Motor neuron (in vitro differentiated cells): ENCODE measurements at regions not wholly inside any gene's neighbourhood (a gene's known extent, or its start where the extent isn't known, plus 50 kb on each side); places are given as distances from the start of the nearest gene placed in this dataset.

ENCODE experiments used
- ATAC-seq, 8 experiments: fragments of 200-7000 bp; cut with Tn5 transposase; replicated peaks in 6 of 8; 2 replicates each; pipeline ENCODE4 v1.8.0; 2021; ENCODE audit warnings: mild to moderate bottlenecking in 8 of 8, moderate library complexity in 8 of 8
- H3K27ac ChIP-seq, 2 donors: fragments of 250-450 bp; sonication (Bioruptor Pico); 2 replicates each; pipeline ENCODE4 v1.9.0; 2021; ENCODE audit warnings: antibody characterized with exemption in 2 of 2, mild to moderate bottlenecking in 2 of 2, moderate library complexity in 1 of 2
- H3K4me1 ChIP-seq, 2 donors: fragments of 250-450 bp; sonication (Bioruptor Pico); replicated peaks in 1 of 2; 2 replicates each; pipeline ENCODE4 v1.6.1; 2021; ENCODE audit warnings: antibody characterized with exemption in 2 of 2, mild to moderate bottlenecking in 2 of 2, moderate library complexity in 1 of 2
- H3K4me3 ChIP-seq, 5 donors: fragments of 250-450 bp; sonication (Bioruptor Pico); 2 replicates each; pipeline ENCODE4 v1.9.0; 2021; ENCODE audit warnings: antibody characterized with exemption in 5 of 5, mild to moderate bottlenecking in 5 of 5, moderate library complexity in 4 of 5
- WGBS, 10 experiments: fragments of 450-650 bp; shearing (Covaris generic); methylation state at CpG; one replicate each; pipeline ENCODE4 v1.0.0; 2022; 5-methylcytosine and 5-hydroxymethylcytosine counted together
- in situ Hi-C, 9 experiments: fragments of 400-800 bp; cut with MboI; loops; one replicate each; pipeline ENCODE4 v1.15.0; 2021; ENCODE audit warnings: low sequenced_read_pairs in 9 of 9, low pct_unique_long_range_greater_than_20kb in 2 of 9; ENCODE audit not compliant: unreplicated experiment in 9 of 9

DNA sequence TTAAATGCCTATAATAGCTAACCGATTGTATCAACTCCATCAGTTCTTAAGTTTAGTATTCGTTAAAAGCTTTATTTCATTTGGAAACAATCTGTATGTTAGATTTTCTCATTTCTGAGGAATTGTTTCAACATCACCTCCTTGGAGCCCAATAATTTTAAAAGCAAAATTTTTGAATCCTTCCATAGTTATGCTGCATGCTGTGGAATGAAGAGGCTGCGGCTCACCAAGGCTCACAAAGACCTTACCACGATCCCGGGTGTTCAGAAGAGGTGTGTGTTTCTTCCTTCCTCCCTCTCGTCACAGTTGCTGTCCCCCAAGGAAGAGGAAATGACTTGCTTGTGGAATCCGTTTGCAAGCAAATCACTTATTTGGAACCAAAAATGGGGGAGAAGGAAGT is 143.8 kb downstream of the FGF1 start:
- no peak overlapping the region for H3K4me3 ChIP-seq
- H3K27ac ChIP-seq, result no peak overlapping the region
- in situ Hi-C loops, result loop anchor here in 4 of 9 experiments (10.0 to 25.0 kb wide), 3 partner anchors 205 to 547 kb away; partner anchors contain the start of gene SPRY4 (in 1 of the 4)
- 73 to 100% (median 81%) methylated on average over 1 to 5 of the region's 7 CpGs for WGBS, 10 experiments
- H3K4me1 ChIP-seq, result no peaks in the 10 kb centered on the region
- ATAC-seq, result no peak

DNA sequence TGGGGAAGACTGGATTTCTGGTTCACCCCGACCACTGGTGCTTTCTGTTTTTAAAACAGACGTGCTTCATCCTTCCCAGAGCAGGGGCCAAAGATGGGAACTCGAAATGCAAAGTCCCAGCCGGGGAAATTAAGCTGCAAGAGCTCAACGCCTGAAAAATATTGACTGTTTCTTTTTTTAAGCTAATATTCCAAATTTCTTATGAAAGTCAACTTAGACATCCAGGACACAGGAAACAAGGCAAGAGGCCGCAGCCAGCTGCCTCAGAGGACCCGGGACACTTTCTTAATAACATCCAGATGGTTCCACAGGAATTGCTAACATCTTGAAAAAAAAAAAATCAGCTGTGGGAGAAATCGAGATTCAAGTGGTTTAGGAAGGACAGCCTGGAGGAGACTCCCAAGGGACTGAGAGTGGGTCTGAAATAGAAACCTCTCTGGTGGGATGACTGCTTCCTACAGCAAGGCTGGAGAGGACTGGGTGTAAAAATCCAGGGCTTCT is 144.9 kb downstream of the FGF1 start:
- in situ Hi-C loops, result loop anchor here in 4 of 9 experiments (10.0 to 25.0 kb wide), 3 partner anchors 204 to 546 kb away; partner anchors contain the start of gene SPRY4 (in 1 of the 4)
- 0 to 91% (median 68%) methylated on average over 1 to 8 of the region's 8 CpGs; no CpG with 5 or more reads in 1 of the 10 experiments for WGBS, 10 experiments
- peak in 6 of 8 experiments; percentile 59 to 88 (median 71) for ATAC-seq

DNA sequence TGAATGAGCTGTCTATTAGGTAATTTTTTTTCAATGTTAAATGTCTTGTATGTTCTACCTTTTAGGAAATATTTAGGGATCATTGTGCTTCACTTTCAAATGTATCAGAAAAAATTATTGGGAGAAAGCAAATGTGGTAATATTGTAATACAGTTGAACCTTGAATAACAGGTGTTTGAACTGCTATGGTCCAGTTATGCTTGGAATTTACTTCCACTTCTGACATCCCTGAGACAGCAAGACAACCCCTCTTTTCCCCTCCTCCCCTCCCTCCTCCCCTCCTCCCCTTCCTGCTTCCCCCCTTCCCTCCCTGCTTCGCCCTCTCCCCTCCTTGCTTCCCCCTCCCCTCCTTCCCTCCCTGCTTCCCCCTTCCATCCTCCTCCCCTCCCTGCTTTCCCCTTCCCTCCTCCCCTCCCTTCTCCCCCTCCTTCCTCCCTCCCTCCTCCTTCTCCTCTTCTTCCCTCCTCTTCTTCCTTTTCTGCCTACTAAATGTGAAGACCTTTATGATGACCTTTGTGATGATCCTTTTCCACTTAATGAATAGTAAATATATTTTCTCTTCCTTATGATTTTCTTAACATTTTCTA is 146.6 kb downstream of the FGF1 start:
- in situ Hi-C loops, result loop anchor here in 3 of 9 experiments (25.0 kb wide), 2 partner anchors 202 to 377 kb away; partner anchors contain the start of gene SPRY4 (in 1 of the 3)
- ATAC-seq, result no peak
- Histone ChIP-seq H3K4me3 (no peak overlapping the region), H3K27ac (no peak overlapping the region), H3K4me1 (no peaks in the 10 kb centered on the region)
- WGBS, 10 experiments, result no CpG with 5 or more reads among the region's 1 CpG

More for the DNA sequence above, 144.9 kb downstream of the FGF1 start:
- Histone ChIP-seq H3K27ac (no peak overlapping the region), H3K4me3 (no peak overlapping the region), H3K4me1 (no peaks in the 10 kb centered on the region)

DNA sequence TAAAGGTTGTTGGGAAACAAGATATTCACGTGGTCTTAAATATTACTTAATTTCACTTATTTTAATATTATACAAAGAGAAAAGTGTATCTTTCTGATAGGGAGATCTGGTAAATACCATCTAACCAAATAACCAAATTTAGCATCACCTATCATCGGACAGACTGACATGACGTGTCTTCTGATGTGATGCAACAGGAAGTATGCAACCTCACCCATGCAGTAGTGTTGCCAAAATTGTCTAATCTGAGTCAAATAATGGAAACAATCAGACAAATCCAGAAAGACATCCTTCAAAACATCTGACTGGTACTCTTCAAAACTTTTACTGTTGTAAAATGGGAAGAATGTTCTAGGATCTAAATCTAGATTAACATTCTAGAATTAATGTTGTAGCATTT is 148.0 kb downstream of the FGF1 start:
- Histone ChIP-seq H3K4me3 (no peak overlapping the region), H3K4me1 (no peaks in the 10 kb centered on the region), H3K27ac (no peak overlapping the region)
- no peak for ATAC-seq
- in situ Hi-C loops, result loop anchor here in 3 of 9 experiments (25.0 kb wide), 2 partner anchors 201 to 376 kb away; partner anchors contain the start of gene SPRY4 (in 1 of the 3)
- WGBS, 10 experiments, result 34 to 100% (median 100%) methylated on average over 1 to 3 of the region's 3 CpGs; no CpG with 5 or more reads in 1 of the 10 experiments

DNA sequence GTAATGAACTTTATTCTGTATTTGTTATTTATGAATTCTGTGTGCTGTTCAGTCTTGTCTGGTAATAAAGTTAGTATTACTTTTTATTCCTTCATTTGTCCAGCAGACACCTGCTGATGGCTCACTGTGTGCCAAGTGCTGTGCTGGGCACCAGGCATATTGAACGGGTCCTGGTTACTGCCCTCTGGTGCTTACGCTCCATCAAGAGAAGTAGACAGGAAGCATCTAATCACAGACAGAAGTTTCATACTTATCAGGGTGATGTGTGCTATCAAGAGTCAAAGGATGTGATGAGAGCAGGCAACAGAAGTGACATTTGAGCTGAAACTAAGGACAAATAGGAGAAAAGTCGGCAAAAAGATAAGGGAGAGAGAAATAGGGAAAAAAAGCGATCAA is 153.1 kb downstream of the FGF1 start:
- WGBS, 10 experiments, result 80 to 100% (median 90%) methylated on average over 1 to 4 of the region's 4 CpGs; no CpG with 5 or more reads in 1 of the 10 experiments
- ATAC-seq, result no peak
- in situ Hi-C loops, result loop anchor here in 3 of 9 experiments (25.0 kb wide), 2 partner anchors 195 to 370 kb away; partner anchors contain the start of gene SPRY4 (in 1 of the 3)
- H3K4me1 ChIP-seq, result no peaks in the 10 kb centered on the region
- H3K27ac ChIP-seq, result no peak overlapping the region
- no peak overlapping the region for H3K4me3 ChIP-seq

DNA sequence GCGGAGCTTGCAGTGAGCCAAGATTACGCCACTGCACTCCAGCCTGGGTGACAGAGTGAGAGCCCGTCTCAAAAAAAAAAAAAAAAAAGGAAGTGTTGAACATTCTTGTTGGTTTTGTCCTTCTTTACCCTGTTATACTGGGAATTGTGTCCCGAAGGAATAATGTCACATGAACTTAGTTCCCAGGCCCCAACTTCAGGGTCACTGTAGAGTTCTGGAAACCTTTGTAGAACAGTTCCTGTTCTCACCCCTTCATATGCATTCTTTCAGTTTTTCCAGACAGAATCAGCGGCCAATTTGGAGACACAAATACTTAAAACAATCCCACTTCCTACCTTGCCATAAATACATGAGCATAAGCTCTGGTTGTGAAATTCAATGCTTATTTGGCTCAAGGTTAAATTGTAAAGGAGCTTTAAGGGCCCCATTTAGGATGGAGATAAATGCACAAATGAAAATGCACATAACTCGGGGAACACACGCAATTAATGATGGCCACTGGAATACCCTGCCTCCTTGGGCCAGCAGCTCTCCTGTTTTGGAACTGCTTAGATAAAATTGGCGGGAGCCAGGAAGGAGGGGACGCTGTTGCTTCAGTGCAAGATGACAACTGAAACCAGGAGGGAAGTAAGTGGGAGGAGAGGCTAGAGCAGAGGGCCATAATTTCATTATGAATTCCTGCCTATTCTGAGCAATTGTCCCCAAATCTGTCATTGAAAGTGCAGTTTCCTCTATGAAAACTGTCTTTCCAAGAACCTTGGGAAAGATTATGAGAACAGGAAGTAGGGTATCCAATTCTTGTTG is 153.7 kb downstream of the FGF1 start:
- 17 to 94% (median 83%) methylated on average over 1 to 9 of the region's 9 CpGs for WGBS, 10 experiments
- in situ Hi-C loops, result loop anchor here in 3 of 9 experiments (25.0 kb wide), 2 partner anchors 195 to 370 kb away; partner anchors contain the start of gene SPRY4 (in 1 of the 3)
- peak in 1 of 8 experiments; percentile 68 for ATAC-seq
- Histone ChIP-seq H3K4me3 (no peak overlapping the region), H3K4me1 (no peaks in the 10 kb centered on the region), H3K27ac (no peak overlapping the region)

DNA sequence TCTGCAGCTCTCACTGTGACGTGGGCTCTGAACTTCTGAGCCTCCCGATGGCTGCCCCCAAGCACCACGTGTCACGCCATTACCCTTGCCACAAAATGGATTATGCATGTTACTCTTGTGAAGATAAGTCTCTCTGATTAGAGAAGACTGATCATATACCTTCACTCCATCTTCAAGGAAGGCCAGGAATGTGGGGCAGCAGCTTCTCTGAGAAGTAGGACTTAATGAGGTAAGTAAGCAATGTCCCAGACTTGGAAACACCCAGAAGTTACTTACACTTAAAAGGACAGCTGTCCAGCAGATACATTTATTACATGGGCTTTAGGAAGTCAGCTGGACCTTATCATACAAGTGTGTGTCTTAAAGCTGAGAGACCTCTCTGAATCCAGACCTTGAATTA is 155.0 kb downstream of the FGF1 start:
- Histone ChIP-seq H3K27ac (no peak overlapping the region), H3K4me1 (no peaks in the 10 kb centered on the region), H3K4me3 (no peak overlapping the region)
- in situ Hi-C loops, result loop anchor here in 3 of 9 experiments (25.0 kb wide), 2 partner anchors 194 to 369 kb away; partner anchors contain the start of gene SPRY4 (in 1 of the 3)
- no peak for ATAC-seq
- WGBS, 10 experiments, result 81 to 100% (median 96%) methylated on average over 1 to 4 of the region's 4 CpGs; no CpG with 5 or more reads in 4 of the 10 experiments

DNA sequence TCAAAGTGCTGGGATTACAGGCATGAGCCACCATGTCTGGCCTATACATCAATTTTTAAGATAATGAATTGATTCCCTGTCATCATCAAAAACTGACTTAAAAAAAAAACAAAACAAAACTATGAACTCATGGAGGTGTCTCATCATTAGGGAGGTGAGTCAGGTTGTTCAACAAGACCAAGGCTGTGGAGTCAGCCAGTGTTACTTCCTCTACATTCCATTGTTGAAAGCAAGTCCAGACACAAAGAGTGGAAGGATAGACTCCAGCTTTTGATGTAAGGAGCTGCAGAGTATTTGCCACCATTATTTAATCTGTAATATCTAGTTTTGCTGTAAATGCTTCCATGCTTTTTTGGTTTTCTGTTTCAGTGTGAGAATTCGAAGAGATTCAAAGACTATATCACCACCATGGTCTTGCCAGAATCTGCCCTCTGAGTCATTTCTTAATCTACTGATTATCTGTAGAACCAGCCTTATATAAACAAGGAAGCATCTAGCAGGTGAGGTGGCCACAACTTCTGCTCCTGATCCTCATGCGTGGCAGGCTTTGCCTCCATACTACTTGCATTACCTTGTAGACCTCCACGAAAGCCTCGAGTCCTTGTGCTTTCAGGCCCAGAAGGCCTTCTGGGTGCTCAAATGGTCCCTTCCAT is 156.1 kb downstream of the FGF1 start:
- 0 to 100% (median 69%) methylated on average over 1 to 4 of the region's 4 CpGs for WGBS, 10 experiments
- no peak for ATAC-seq
- Histone ChIP-seq H3K4me3 (no peak overlapping the region), H3K27ac (no peak overlapping the region), H3K4me1 (no peaks in the 10 kb centered on the region)
- in situ Hi-C loops, result loop anchor here in 3 of 9 experiments (25.0 kb wide), 2 partner anchors 192 to 367 kb away; partner anchors contain the start of gene SPRY4 (in 1 of the 3)

DNA sequence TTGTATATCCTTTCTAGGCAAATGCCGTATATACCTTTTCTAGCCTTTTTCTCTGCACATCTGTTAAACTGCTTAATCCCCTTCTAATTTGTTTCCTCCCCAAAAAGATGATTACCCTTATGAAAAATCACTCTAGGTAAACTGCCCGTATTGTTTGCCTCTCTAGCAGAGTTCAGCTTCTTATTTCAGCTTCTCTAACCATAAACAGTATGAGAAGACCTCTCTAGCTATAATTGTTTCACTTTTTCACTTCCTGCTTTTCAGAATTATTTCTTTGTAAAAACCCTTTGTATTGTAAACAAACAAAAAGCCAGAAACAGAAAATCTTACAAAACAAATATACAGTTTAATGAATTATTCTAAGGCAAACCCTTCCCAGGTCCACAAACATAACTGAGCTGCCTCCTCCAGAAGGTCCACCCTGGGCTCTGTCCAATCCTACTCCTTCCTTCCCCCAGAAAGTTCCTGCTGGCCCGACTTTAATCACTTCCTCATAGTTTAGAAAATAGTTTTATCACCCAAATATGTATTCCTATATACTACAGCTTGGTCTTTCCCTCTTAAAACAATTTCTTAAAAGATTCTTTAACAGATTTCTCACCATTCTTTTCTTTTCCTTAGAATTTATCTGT is 158.1 kb downstream of the FGF1 start:
- H3K27ac ChIP-seq, result no peak overlapping the region
- no peak for ATAC-seq
- 25 to 90% (median 67%) methylated on average over 1 to 3 of the region's 3 CpGs for WGBS, 10 experiments
- H3K4me1 ChIP-seq, result no peaks in the 10 kb centered on the region
- no peak overlapping the region for H3K4me3 ChIP-seq
- in situ Hi-C loops, result loop anchor here in 3 of 9 experiments (25.0 kb wide), 2 partner anchors 190 to 365 kb away; partner anchors contain the start of gene SPRY4 (in 1 of the 3)

DNA sequence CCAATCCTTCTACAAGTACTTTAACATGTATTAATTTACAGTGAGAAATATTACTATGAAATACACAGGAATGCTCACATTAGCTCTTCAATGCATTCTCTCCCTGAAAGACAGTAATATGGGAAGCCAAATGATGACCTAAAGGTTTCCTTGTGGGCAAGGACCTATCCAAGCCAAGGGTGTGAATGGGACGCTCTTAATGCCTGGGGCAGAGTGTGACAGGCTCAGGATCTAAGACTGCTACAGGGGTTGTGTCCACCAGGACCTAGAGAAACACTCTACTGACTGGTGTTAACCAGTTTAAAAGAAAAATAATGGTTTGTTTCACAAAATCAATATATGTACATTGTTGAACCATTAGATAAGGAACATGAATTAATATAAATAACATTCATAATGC is 158.7 kb downstream of the FGF1 start:
- in situ Hi-C loops, result loop anchor here in 3 of 9 experiments (25.0 kb wide), 2 partner anchors 190 to 365 kb away; partner anchors contain the start of gene SPRY4 (in 1 of the 3)
- WGBS, 10 experiments, result 29 to 83% (median 80%) methylated on average over 1 of the region's 1 CpG; no CpG with 5 or more reads in 5 of the 10 experiments
- Histone ChIP-seq H3K4me3 (no peak overlapping the region), H3K4me1 (no peaks in the 10 kb centered on the region), H3K27ac (no peak overlapping the region)
- ATAC-seq, result peak in 3 of 8 experiments; percentile 47 to 59 (median 56)

DNA sequence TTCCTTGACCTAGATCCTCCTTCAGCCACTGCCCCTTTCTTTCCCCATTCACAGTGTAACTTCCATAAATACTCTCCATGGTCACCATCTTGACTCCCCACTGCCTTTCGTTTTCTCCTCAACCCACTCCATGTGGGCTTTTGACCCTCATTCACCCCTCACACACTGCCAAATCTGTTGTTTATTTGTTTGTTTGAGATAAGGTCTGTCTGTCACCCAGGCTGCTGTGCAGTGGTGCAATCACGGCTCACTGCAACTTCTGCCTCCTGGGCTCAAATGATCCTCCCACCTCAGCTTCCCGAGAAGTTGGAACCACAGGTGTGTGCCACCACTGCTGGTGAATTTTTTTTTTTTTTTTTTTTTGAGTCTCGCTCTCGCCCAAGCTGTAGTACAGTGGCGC is 162.9 kb downstream of the FGF1 start:
- no peak overlapping the region for H3K27ac ChIP-seq
- H3K4me3 ChIP-seq, result no peak overlapping the region
- WGBS, 10 experiments, result 48 to 100% (median 92%) methylated on average over 1 to 6 of the region's 6 CpGs; no CpG with 5 or more reads in 2 of the 10 experiments
- no peaks in the 10 kb centered on the region for H3K4me1 ChIP-seq
- in situ Hi-C loops, result no loop called here
- no peak for ATAC-seq

DNA sequence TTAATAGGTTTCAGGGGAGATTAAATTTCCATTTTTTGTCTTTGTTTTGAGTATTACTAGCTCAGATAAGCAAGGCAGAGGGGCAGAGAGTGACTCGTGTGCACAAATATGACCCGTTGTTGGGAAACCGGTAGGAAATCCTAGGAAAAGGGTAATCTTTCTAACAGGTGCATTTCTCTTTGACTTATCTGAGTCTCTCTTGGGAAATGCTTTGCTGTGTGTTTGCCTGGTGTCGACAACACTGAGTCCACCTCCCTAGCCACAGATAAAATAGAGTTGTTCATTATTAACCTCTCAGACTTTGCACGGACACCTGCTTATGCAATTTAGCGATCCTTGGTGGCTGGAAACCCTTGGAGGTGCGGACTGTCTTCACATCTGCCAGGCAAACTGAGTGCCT is 164.2 kb downstream of the FGF1 start:
- H3K4me1 ChIP-seq, result no peaks in the 10 kb centered on the region
- H3K4me3 ChIP-seq, result no peak overlapping the region
- H3K27ac ChIP-seq, result no peak overlapping the region
- ATAC-seq, result no peak
- WGBS, 10 experiments, result 48 to 95% (median 74%) methylated on average over 2 to 7 of the region's 7 CpGs
- in situ Hi-C loops, result no loop called here
